ENCODE measurements at regions not wholly inside any gene's neighbourhood (a gene's known extent, or its start where the extent isn't known, plus 50 kb on each side); places are given as distances from the start of the nearest gene placed in this dataset.
A peak's percentile ranks its signal among the peaks of the same experiment; 100 is the strongest.

GRCh38 chr2:116487336-116487735 is 1327.2 kb upstream of the DDX18 start:
- ATAC-seq (no peak), DNase-seq (ENCODE audit: low read depth in 1 of 2, low spot score in 1 of 2) (no peak)
- CTCF ChIA-PET, result no interaction called here

GRCh38 chr2:116489292-116489691 is 1325.2 kb upstream of the DDX18 start:
- no peak for FAIRE-seq

More at GRCh38 chr2:116487336-116487735, 1327.2 kb upstream of the DDX18 start:
- POLR2A ChIA-PET, result no interaction called here
- Histone ChIP-seq H3K27ac (no peak overlapping the region), H3K9me3 (no peaks in the 10 kb centered on the region), H3K4me3 (no peak overlapping the region), H3K4me1 (no peaks in the 10 kb centered on the region), H3K4me2 (no peak overlapping the region)
- WGBS (ENCODE audit: missing lambda C conversion rate), result 7% methylated on average over 1 of the region's 1 CpG
- no peak for FAIRE-seq
- TF ChIP-seq HES2 (IDR thresholded peaks at IDR 0.05) (no peak), JUN (IDR thresholded peaks at IDR 0.05) (no peak), CBX2 (IDR thresholded peaks at IDR 0.05; ENCODE audit: borderline replicate concordance, low read depth) (no peak), USF2 (IDR thresholded peaks at IDR 0.05) (no peak), PBX3 (IDR thresholded peaks at IDR 0.05) (no peak), EHMT2 (IDR thresholded peaks at IDR 0.05; ENCODE audit: low read depth) (no peak), CBX8 (IDR thresholded peaks at IDR 0.05) (no peak), MAZ (IDR thresholded peaks at IDR 0.05; ENCODE audit: borderline replicate concordance, low read depth, low read length) (no peak), GATA3 (IDR thresholded peaks at IDR 0.05; ENCODE audit: borderline replicate concordance) (no peak)

GRCh38 chr2:116489944-116490343 is 1324.5 kb upstream of the DDX18 start:
- H3K27ac ChIP-seq, result no peak overlapping the region
- CTCF ChIA-PET, result no interaction called here
- H3K4me3 ChIP-seq, result no peak overlapping the region
- no peaks in the 10 kb centered on the region for H3K9me3 ChIP-seq
- POLR2A ChIA-PET, result no interaction called here
- DNase-seq (ENCODE audit: low read depth in 1 of 2, low spot score in 1 of 2) (no peak), FAIRE-seq (no peak), ATAC-seq (no peak)
- H3K4me2 ChIP-seq, result no peak overlapping the region
- H3K4me1 ChIP-seq, result no peaks in the 10 kb centered on the region
- 4% methylated on average over 1 of the region's 1 CpG for WGBS (ENCODE audit: missing lambda C conversion rate)
- TF ChIP-seq EP300 (IDR thresholded peaks at IDR 0.05), result no peak
- no peak for TF ChIP-seq SMC3 (IDR thresholded peaks at IDR 0.05)
- no peak for TF ChIP-seq RNF2 (IDR thresholded peaks at IDR 0.05; ENCODE audit: borderline replicate concordance, low read depth)
- TF ChIP-seq ELK1 (IDR thresholded peaks at IDR 0.05; ENCODE audit: low read depth, low read length), result no peak
- no peak for TF ChIP-seq RFX5 (IDR thresholded peaks at IDR 0.05)
- no peak for TF ChIP-seq HDAC2 (IDR thresholded peaks at IDR 0.05)
- no peak for TF ChIP-seq CTCF (IDR thresholded peaks at IDR 0.05)
- no peak for TF ChIP-seq MAX (IDR thresholded peaks at IDR 0.05)
- no peak for TF ChIP-seq CHD4 (IDR thresholded peaks at IDR 0.05; ENCODE audit: borderline replicate concordance)
- no peak for TF ChIP-seq ZC3H11A (IDR thresholded peaks at IDR 0.05)
- no peak for TF ChIP-seq POLR2A (IDR thresholded peaks at IDR 0.05; ENCODE audit: low read length)
- TF ChIP-seq CEBPB (IDR thresholded peaks at IDR 0.05), result no peak
- no peak for TF ChIP-seq TFCP2L1 (CRISPR knock-in tag; IDR thresholded peaks at IDR 0.05)
- no peak for TF ChIP-seq CBX8 (IDR thresholded peaks at IDR 0.05)
- no peak for TF ChIP-seq REST (IDR thresholded peaks at IDR 0.05)

More at GRCh38 chr2:116489292-116489691, 1325.2 kb upstream of the DDX18 start:
- Histone ChIP-seq H3K9me3 (no peaks in the 10 kb centered on the region), H3K4me1 (no peaks in the 10 kb centered on the region), H3K4me2 (no peak overlapping the region), H3K27ac (no peak overlapping the region), H3K4me3 (no peak overlapping the region)
- ChIA-PET POLR2A (no interaction called here), CTCF (no interaction called here)
- no peak for DNase-seq (ENCODE audit: low read depth in 1 of 2, low spot score in 1 of 2)
- no peak for ATAC-seq
- peak; percentile 87 for TF ChIP-seq MAFK (IDR thresholded peaks at IDR 0.05; ENCODE audit: partially characterized antibody)
- no peak for TF ChIP-seq CHD4 (IDR thresholded peaks at IDR 0.05; ENCODE audit: borderline replicate concordance)
- TF ChIP-seq ATOH8 (CRISPR knock-in tag; IDR thresholded peaks at IDR 0.05; ENCODE audit: low read depth), result no peak
- no peak for TF ChIP-seq HOXB5 (CRISPR knock-in tag; IDR thresholded peaks at IDR 0.05)
- no peak for TF ChIP-seq MYC (IDR thresholded peaks at IDR 0.05; ENCODE audit: borderline replicate concordance, low read length)
- WGBS (ENCODE audit: missing lambda C conversion rate), result 9% methylated on average over 6 of the region's 6 CpGs

All from A549 (cell line).